Aorta (tissue), 5 donors: ENCODE measurements at regions not wholly inside any gene's neighbourhood (a gene's known extent, or its start where the extent isn't known, plus 50 kb on each side); places are given as distances from the start of the nearest gene placed in this dataset.

ENCODE experiments used
- ATAC-seq: fragments of 200-7000 bp; cut with Tn5 transposase; one replicate; pipeline ENCODE4 v1.9.1; 2022; ENCODE audit warnings: moderate library complexity; ENCODE audit not compliant: low FRiP score
- DNase-seq, 2 donors: peaks; one replicate each; pipeline ENCODE4 v3.0.0-alpha.2; 2020
- H3K27ac ChIP-seq, 2 donors: one replicate each; pipeline ENCODE4 v1.5.1; 2013; ENCODE audit warnings: low read length in 2 of 2, mild to moderate bottlenecking in 2 of 2, moderate library complexity in 2 of 2, control low read depth in 1 of 2, inconsistent platforms in 1 of 2, low read depth in 1 of 2
- H3K27me3 ChIP-seq, 2 donors: one replicate each; pipeline ENCODE4 v1.6.1; 2013; ENCODE audit warnings: control low read depth in 1 of 2, low read length in 1 of 2, mild to moderate bottlenecking in 1 of 2, moderate library complexity in 1 of 2; ENCODE audit not compliant: insufficient read depth in 2 of 2, control insufficient read depth in 1 of 2
- H3K36me3 ChIP-seq, 2 donors: one replicate each; pipeline ENCODE4 v1.6.1; 2013; ENCODE audit warnings: control low read depth in 1 of 2, low read length in 1 of 2, mild to moderate bottlenecking in 1 of 2; ENCODE audit not compliant: insufficient read depth in 2 of 2, control insufficient read depth in 1 of 2
- H3K4me1 ChIP-seq, 2 donors: one replicate each; pipeline ENCODE4 v1.6.1; 2013; ENCODE audit warnings: low read length in 2 of 2, control low read depth in 1 of 2, mild to moderate bottlenecking in 1 of 2, moderate library complexity in 1 of 2; ENCODE audit not compliant: insufficient read depth in 2 of 2, control insufficient read depth in 1 of 2
- H3K4me3 ChIP-seq, 2 donors: one replicate each; pipeline ENCODE4 v1.5.1; 2013; ENCODE audit warnings: low read length in 2 of 2, control low read depth in 1 of 2, mild to moderate bottlenecking in 1 of 2
- H3K9me3 ChIP-seq: one replicate; pipeline ENCODE4 v1.6.1; 2013; ENCODE audit warnings: mild to moderate bottlenecking, low read length; ENCODE audit not compliant: control insufficient read depth
- WGBS, 2 donors: extraction: QIAGEN DNeasy Blood & Tissue Kit; methylation state at CpG; one replicate each; pipeline ENCODE4 v1.1.7; 2013; 5-methylcytosine and 5-hydroxymethylcytosine counted together
- intact Hi-C, 2 donors: fragments of 100-400 bp; cut with DNase I; formaldehyde crosslinking; loops; one replicate each; pipeline versions ENCODE4 v1.14.2 to v1.15.0; 2022
- donor health status: healthy with polysubstance abuse.
- donor health status: Bipolar disorder and iron deficiency.
- donor health status: DM: no; HTN: no; CAD: no.
- donor health status: DM: no; HTN: no; CAD: no.
- donor health status: DM: yes; HTN: yes; CAD: no.

GRCh38 chr14:44639781-44640385 lies 132.8 kb upstream of the FSCB start:
- no peak overlapping the region for H3K4me3 ChIP-seq
- WGBS, 2 donors: 16 to 19% methylated on average over 5 of the region's 5 CpGs
- no peaks in the 10 kb centered on the region for H3K27me3 ChIP-seq
- no peaks in the 10 kb centered on the region for H3K9me3 ChIP-seq
- H3K36me3 ChIP-seq: no peaks in the 10 kb centered on the region
- intact Hi-C loops: no loop called here
- no peak for ATAC-seq
- H3K27ac ChIP-seq: no peak overlapping the region
- no peaks in the 10 kb centered on the region for H3K4me1 ChIP-seq
- no peak for DNase-seq

GRCh38 chr14:44634692-44635091 lies 127.6 kb upstream of the FSCB start:
- 73 to 77% methylated on average over 4 of the region's 4 CpGs for WGBS, 2 donors
- no peak for DNase-seq
- intact Hi-C loops: no loop called here

GRCh38 chr14:44626423-44626822 lies 119.3 kb upstream of the FSCB start:
- DNase-seq (no peak), ATAC-seq (no peak)
- WGBS, 2 donors: 73 to 82% methylated on average over 2 of the region's 2 CpGs
- H3K9me3 ChIP-seq: no peaks in the 10 kb centered on the region
- H3K27ac ChIP-seq: no peak overlapping the region
- no peak overlapping the region for H3K4me3 ChIP-seq
- H3K36me3 ChIP-seq: no peaks in the 10 kb centered on the region
- H3K27me3 ChIP-seq: no peaks in the 10 kb centered on the region
- intact Hi-C loops: no loop called here
- H3K4me1 ChIP-seq: no peaks in the 10 kb centered on the region

More at GRCh38 chr14:44634692-44635091, 127.6 kb upstream of the FSCB start:
- Histone ChIP-seq H3K9me3 (no peaks in the 10 kb centered on the region), H3K27me3 (no peaks in the 10 kb centered on the region), H3K4me3 (no peak overlapping the region), H3K36me3 (no peaks in the 10 kb centered on the region), H3K4me1 (no peaks in the 10 kb centered on the region), H3K27ac (no peak overlapping the region)
- ATAC-seq: no peak

GRCh38 chr14:44625098-44625497 lies 118.0 kb upstream of the FSCB start:
- WGBS, 2 donors: 78 to 79% methylated on average over 1 of the region's 1 CpG
- Histone ChIP-seq H3K9me3 (no peaks in the 10 kb centered on the region), H3K4me1 (no peaks in the 10 kb centered on the region), H3K27me3 (no peaks in the 10 kb centered on the region), H3K36me3 (no peaks in the 10 kb centered on the region), H3K27ac (no peak overlapping the region), H3K4me3 (no peak overlapping the region)
- DNase-seq: no peak
- intact Hi-C loops: no loop called here
- ATAC-seq: no peak

GRCh38 chr14:44620121-44621019 lies 113.3 kb upstream of the FSCB start:
- intact Hi-C loops: no loop called here
- Histone ChIP-seq H3K27ac (no peak overlapping the region), H3K36me3 (no peaks in the 10 kb centered on the region), H3K27me3 (no peaks in the 10 kb centered on the region), H3K4me1 (no peaks in the 10 kb centered on the region), H3K9me3 (no peaks in the 10 kb centered on the region), H3K4me3 (no peak overlapping the region)
- ATAC-seq (no peak), DNase-seq (no peak)
- WGBS, 2 donors: 36 to 44% methylated on average over 2 of the region's 2 CpGs

- 85 to 86% methylated on average over 2 of the region's 2 CpGs for WGBS, 2 donors
- Histone ChIP-seq H3K4me1 (no peaks in the 10 kb centered on the region), H3K36me3 (no peaks in the 10 kb centered on the region), H3K4me3 (no peak overlapping the region), H3K9me3 (no peaks in the 10 kb centered on the region), H3K27me3 (no peaks in the 10 kb centered on the region), H3K27ac (no peak overlapping the region)
- ATAC-seq (no peak), DNase-seq (no peak)
- intact Hi-C loops: no loop called here
These were observed 109.1 kb upstream of the FSCB start for GRCh38 chr14:44616204-44616603.

GRCh38 chr14:44613061-44613712 lies 106.1 kb upstream of the FSCB start:
- Histone ChIP-seq H3K4me1 (no peaks in the 10 kb centered on the region), H3K36me3 (no peaks in the 10 kb centered on the region), H3K27me3 (no peaks in the 10 kb centered on the region), H3K27ac (no peak overlapping the region), H3K4me3 (no peak overlapping the region), H3K9me3 (no peaks in the 10 kb centered on the region)
- DNase-seq (no peak), ATAC-seq (no peak)
- intact Hi-C loops: no loop called here
- WGBS, 2 donors: 78 to 79% methylated on average over 5 of the region's 5 CpGs

- intact Hi-C loops: no loop called here
- Histone ChIP-seq H3K27me3 (no peaks in the 10 kb centered on the region), H3K36me3 (no peaks in the 10 kb centered on the region), H3K9me3 (no peaks in the 10 kb centered on the region), H3K27ac (no peak overlapping the region), H3K4me3 (no peak overlapping the region), H3K4me1 (no peaks in the 10 kb centered on the region)
- WGBS, 2 donors: 60 to 78% methylated on average over 4 of the region's 4 CpGs
- no peak for DNase-seq
- ATAC-seq: no peak
These were observed 104.9 kb upstream of the FSCB start for GRCh38 chr14:44612002-44612401.
